Keratinocyte (primary cell): ENCODE measurements at regions not wholly inside any gene's neighbourhood (a gene's known extent, or its start where the extent isn't known, plus 50 kb on each side); places are given as distances from the start of the nearest gene placed in this dataset.

Source experiments
- DNase-seq: peaks from one replicate; pipeline ENCODE4 v3.0.0-alpha.2; 2011; ENCODE audit warnings: low read depth, missing footprints, low spot score
- FAIRE-seq: peaks from 2 replicates; lab custom pipeline; 2011; peaks lifted over from hg19 to GRCh38; lab: Jason Lieb, UNC
- H2AFZ ChIP-seq: 2 replicates; pipeline ENCODE4 v1.6.0; 2012; ENCODE audit warnings: low read length, control low read depth, inconsistent platforms; ENCODE audit not compliant: control insufficient read depth
- H3K27ac ChIP-seq: 2 replicates; pipeline ENCODE4 v1.5.1; 2011; ENCODE audit warnings: low read length; ENCODE audit not compliant: control insufficient read depth, insufficient read depth
- H3K27me3 ChIP-seq: 3 replicates; pipeline ENCODE4 v1.6.0; 2011; ENCODE audit warnings: low read length; ENCODE audit not compliant: control insufficient read depth, insufficient read depth; ENCODE audit errors: extremely low read depth
- H3K36me3 ChIP-seq, 2 experiments: 2 replicates in 1 of 2; 3 replicates in 1 of 2; pipeline ENCODE4 v1.5.1; 2011; ENCODE audit warnings: low read length in 2 of 2, mild to moderate bottlenecking in 1 of 2; ENCODE audit not compliant: control insufficient read depth in 2 of 2, insufficient read depth in 2 of 2; ENCODE audit errors: extremely low read depth in 1 of 2
- H3K4me1 ChIP-seq: 3 replicates; pipeline ENCODE4 v1.5.1; 2011; ENCODE audit warnings: low read length; ENCODE audit not compliant: control insufficient read depth, insufficient read depth; ENCODE audit errors: extremely low read depth
- H3K4me2 ChIP-seq: 3 replicates; pipeline ENCODE4 v1.6.0; 2011; ENCODE audit warnings: low read depth, low read length; ENCODE audit not compliant: control insufficient read depth, insufficient read depth; ENCODE audit errors: extremely low read depth
- H3K4me3 ChIP-seq, 3 experiments: fragments of 200-600 bp in 1 of 3; sonication (generic) in 1 of 3; 2 replicates in 2 of 3; 3 replicates in 1 of 3; pipeline ENCODE4 v1.5.1; 2011 to 2016; ENCODE audit warnings: low read length in 3 of 3, mild to moderate bottlenecking in 3 of 3, control low read depth in 2 of 3, inconsistent platforms in 1 of 3, low read depth in 1 of 3, mixed read lengths in 1 of 3, mixed run types in 1 of 3, moderate library complexity in 1 of 3; ENCODE audit not compliant: control insufficient read depth in 2 of 3, insufficient read depth in 2 of 3; ENCODE audit errors: extremely low read depth in 1 of 3
- H3K79me2 ChIP-seq: 2 replicates; pipeline ENCODE4 v1.6.0; 2012; ENCODE audit warnings: low read length; ENCODE audit not compliant: control insufficient read depth, insufficient read depth
- H3K9ac ChIP-seq: 3 replicates; pipeline ENCODE4 v1.6.0; 2011; ENCODE audit warnings: low read length; ENCODE audit not compliant: control insufficient read depth, insufficient read depth; ENCODE audit errors: extremely low read depth
- H3K9me1 ChIP-seq: 3 replicates; pipeline ENCODE4 v1.6.0; 2011; ENCODE audit warnings: low read length; ENCODE audit not compliant: control insufficient read depth, insufficient read depth; ENCODE audit errors: extremely low read depth
- H3K9me3 ChIP-seq: 2 replicates; pipeline ENCODE4 v1.5.1; 2012; ENCODE audit warnings: low read depth, low read length; ENCODE audit not compliant: control insufficient read depth
- H4K20me1 ChIP-seq: 3 replicates; pipeline ENCODE4 v1.6.0; 2011; ENCODE audit warnings: low read length; ENCODE audit not compliant: control insufficient read depth, insufficient read depth; ENCODE audit errors: extremely low read depth
- CTCF ChIP-seq, 3 experiments: IDR thresholded peaks in 1 of 3; conservative IDR thresholded peaks in 1 of 3; optimal IDR thresholded peaks in 1 of 3; 2 replicates in 2 of 3; 3 replicates in 1 of 3; pipeline versions ENCODE3 to v1.5.1; 2011; ENCODE audit warnings: low read length in 3 of 3, mild to moderate bottlenecking in 3 of 3, moderate library complexity in 2 of 3, control low read depth in 1 of 3, inconsistent platforms in 1 of 3; ENCODE audit not compliant: insufficient read depth in 2 of 3; ENCODE audit errors: extremely low read depth in 1 of 3
- EZH2 ChIP-seq: IDR thresholded peaks from one replicate; pipeline ENCODE4 v1.6.1; 2012; ENCODE audit warnings: inconsistent platforms, mild to moderate bottlenecking, low read length, moderate library complexity
- dilution Hi-C: fragments of 300-500 bp; cut with MboI; formaldehyde crosslinking; loops from one replicate; pipeline ENCODE4 v1.7.0; 2020; ENCODE audit warnings: low sequenced_read_pairs; ENCODE audit not compliant: extremely low pct_ligation_motif_present

GRCh38 chr15:70327328-70327855 is 229.7 kb upstream of the TLE3 start:
- no peaks in the 10 kb centered on the region for H3K9me1 ChIP-seq
- DNase-seq (no peak), FAIRE-seq (no peak)
- no peak overlapping the region for H3K27ac ChIP-seq
- H3K4me2 ChIP-seq, result no peak overlapping the region
- H3K4me3 ChIP-seq, result no peak overlapping the region
- H3K27me3 ChIP-seq, result no peaks in the 10 kb centered on the region
- H3K4me1 ChIP-seq, result peaks cover 8% of the 10 kb centered on the region
- H2AFZ ChIP-seq, result no peak overlapping the region
- no peak overlapping the region for H3K9ac ChIP-seq
- TF ChIP-seq EZH2 (no peak), CTCF (optimal IDR thresholded peaks at IDR 0.05 in 1 of 3, IDR thresholded peaks at IDR 0.05 in 1 of 3, conservative IDR thresholded peaks at IDR 0.05 in 1 of 3; ENCODE audit: extremely low read depth in 1 of 3, insufficient read depth in 2 of 3, low read length in 3 of 3) (no peak)
- H3K9me3 ChIP-seq, result no peaks in the 10 kb centered on the region
- no peaks in the 10 kb centered on the region for H3K79me2 ChIP-seq
- H3K36me3 ChIP-seq, result no peaks in the 10 kb centered on the region
- no peaks in the 10 kb centered on the region for H4K20me1 ChIP-seq
- dilution Hi-C loops, result no loop called here

GRCh38 chr15:70324001-70324974 is 226.6 kb upstream of the TLE3 start:
- H3K79me2 ChIP-seq, result no peaks in the 10 kb centered on the region
- no peaks in the 10 kb centered on the region for H4K20me1 ChIP-seq
- no peak for DNase-seq
- no peaks in the 10 kb centered on the region for H3K27me3 ChIP-seq
- no peak overlapping the region for H3K4me2 ChIP-seq
- H3K9me3 ChIP-seq, result no peaks in the 10 kb centered on the region
- no peaks in the 10 kb centered on the region for H3K36me3 ChIP-seq
- TF ChIP-seq CTCF (optimal IDR thresholded peaks at IDR 0.05 in 1 of 3, IDR thresholded peaks at IDR 0.05 in 1 of 3, conservative IDR thresholded peaks at IDR 0.05 in 1 of 3; ENCODE audit: extremely low read depth in 1 of 3, insufficient read depth in 2 of 3, low read length in 3 of 3) (no peak), EZH2 (no peak)
- H3K4me1 ChIP-seq, result peaks cover 8% of the 10 kb centered on the region
- no peak for FAIRE-seq
- H2AFZ ChIP-seq, result no peak overlapping the region
- no peak overlapping the region for H3K27ac ChIP-seq
- no peaks in the 10 kb centered on the region for H3K9me1 ChIP-seq
- no peak overlapping the region for H3K4me3 ChIP-seq
- H3K9ac ChIP-seq, result no peak overlapping the region
- dilution Hi-C loops, result no loop called here
